IMR-90 (cell line): ENCODE measurements at regions not wholly inside any gene's neighbourhood (a gene's known extent, or its start where the extent isn't known, plus 50 kb on each side); places are given as distances from the start of the nearest gene placed in this dataset.

ENCODE experiments used
- ATAC-seq: fragments of 200-7000 bp; cut with Tn5 transposase; 2 replicates; pipeline ENCODE4 v1.9.1; 2020; ENCODE audit warnings: low read depth, mild to moderate bottlenecking, moderate library complexity
- BruUV-seq: library from RNA; stranded (reverse); fragments of 400-500 nt; replicated peaks from 2 replicates; lab custom pipeline; 2021; lab: Mats Ljungman, UMichigan
- CTCF ChIA-PET: fragments of 300-600 bp; formaldehyde crosslinking; extraction: SDS; loops from one replicate; lab custom pipeline; 2021; ENCODE audit warnings: antibody characterized with exemption; lab: Yijun Ruan, JAX
- POLR2A ChIA-PET: fragments of 300-600 bp; sonication (Branson Sonifier 250); formaldehyde crosslinking; loops from one replicate; lab custom pipeline; 2022; ENCODE audit warnings: antibody characterized with exemption; ENCODE audit not compliant: unreplicated experiment; lab: Charles Lee
- DNase-seq: peaks from one replicate; pipeline ENCODE4 v3.0.0; 2013
- H2AFZ ChIP-seq: replicated peaks from 2 replicates; pipeline ENCODE3; 2013; ENCODE audit warnings: low read length, mild to moderate bottlenecking; ENCODE audit not compliant: poor library complexity
- H2AK5ac ChIP-seq: 2 replicates; pipeline ENCODE4 v1.6.1; 2013; ENCODE audit warnings: low read depth, low read length, inconsistent platforms
- H2AK9ac ChIP-seq: replicated peaks from 2 replicates; pipeline ENCODE3; 2013; ENCODE audit warnings: mild to moderate bottlenecking, low read depth, low read length, moderate library complexity; ENCODE audit not compliant: poor library complexity
- H2BK120ac ChIP-seq: 2 replicates; pipeline ENCODE4 v1.6.1; 2013; ENCODE audit warnings: low read depth, low read length, inconsistent platforms
- H2BK15ac ChIP-seq: 3 replicates; pipeline ENCODE4 v1.6.1; 2013; ENCODE audit warnings: low read depth, low read length, inconsistent platforms
- H2BK20ac ChIP-seq: 2 replicates; pipeline ENCODE4 v1.6.1; 2013; ENCODE audit warnings: low read depth, mild to moderate bottlenecking, inconsistent platforms, low read length, moderate library complexity
- H2BK5ac ChIP-seq: 2 replicates; pipeline ENCODE4 v1.6.1; 2013; ENCODE audit warnings: mild to moderate bottlenecking, low read depth, low read length, inconsistent platforms; ENCODE audit not compliant: poor library complexity, severe bottlenecking
- H3K14ac ChIP-seq: replicated peaks from 2 replicates; pipeline ENCODE4 v1.6.1; 2013; ENCODE audit warnings: low read depth, low read length, inconsistent platforms
- H3K18ac ChIP-seq: 2 replicates; pipeline ENCODE4 v1.6.1; 2013; ENCODE audit warnings: low read depth, low read length, control low read depth
- H3K23ac ChIP-seq: 2 replicates; pipeline ENCODE4 v1.6.1; 2013; ENCODE audit warnings: low read depth, low read length, inconsistent platforms
- H3K27ac ChIP-seq: 2 replicates; pipeline ENCODE4 v1.5.1; 2013; ENCODE audit warnings: mild to moderate bottlenecking, control low read depth, low read length; ENCODE audit not compliant: insufficient read depth
- H3K27me3 ChIP-seq: 2 replicates; pipeline ENCODE4 v1.6.1; 2013; ENCODE audit warnings: low read length; ENCODE audit not compliant: control insufficient read depth, insufficient read depth
- H3K36me3 ChIP-seq: 2 replicates; pipeline ENCODE4 v1.6.1; 2013; ENCODE audit warnings: low read length, mixed read lengths; ENCODE audit not compliant: control insufficient read depth, insufficient read depth
- H3K4ac ChIP-seq: 2 replicates; pipeline ENCODE4 v1.6.1; 2013; ENCODE audit warnings: low read depth, low read length, inconsistent platforms
- H3K4me1 ChIP-seq: 2 replicates; pipeline ENCODE4 v1.6.1; 2013; ENCODE audit warnings: low read length, mixed read lengths; ENCODE audit not compliant: control insufficient read depth, insufficient read depth
- H3K4me2 ChIP-seq: 2 replicates; pipeline ENCODE4 v1.6.1; 2013; ENCODE audit warnings: low read depth, mild to moderate bottlenecking, control low read depth, low read length, moderate library complexity
- H3K4me3 ChIP-seq: 2 replicates; pipeline ENCODE4 v1.5.1; 2013; ENCODE audit warnings: low read depth, mild to moderate bottlenecking, control low read depth, low read length, moderate library complexity; ENCODE audit not compliant: insufficient read depth
- H3K56ac ChIP-seq: 2 replicates; pipeline ENCODE4 v1.6.1; 2013; ENCODE audit warnings: low read length, inconsistent platforms; ENCODE audit not compliant: insufficient read depth; ENCODE audit errors: extremely low read depth
- H3K79me1 ChIP-seq, 2 experiments: 2 replicates each; pipeline ENCODE4 v1.6.1; 2013; ENCODE audit warnings: low read length in 2 of 2, inconsistent platforms in 1 of 2, low read depth in 1 of 2
- H3K9ac ChIP-seq: 2 replicates; pipeline ENCODE4 v1.6.1; 2013; ENCODE audit warnings: low read depth, low read length, control low read depth
- H3K9me1 ChIP-seq: 2 replicates; pipeline ENCODE4 v1.6.1; 2013; ENCODE audit warnings: low read length, inconsistent platforms; ENCODE audit not compliant: insufficient read depth
- H3K9me3 ChIP-seq: 2 replicates; pipeline ENCODE4 v1.6.1; 2013; ENCODE audit warnings: low read length; ENCODE audit not compliant: control insufficient read depth, insufficient read depth
- H4K20me1 ChIP-seq: 2 replicates; pipeline ENCODE4 v1.6.1; 2013; ENCODE audit warnings: low read length, inconsistent platforms; ENCODE audit not compliant: insufficient read depth
- H4K5ac ChIP-seq: 2 replicates; pipeline ENCODE4 v1.6.1; 2013; ENCODE audit warnings: mild to moderate bottlenecking, low read depth, low read length, control low read depth
- H4K8ac ChIP-seq, 2 experiments: 2 replicates each; pipeline ENCODE4 v1.6.1; 2013; ENCODE audit warnings: low read depth in 2 of 2, low read length in 2 of 2, control low read depth in 1 of 2, inconsistent platforms in 1 of 2
- H4K91ac ChIP-seq: 2 replicates; pipeline ENCODE4 v1.6.1; 2013; ENCODE audit warnings: low read depth, low read length, inconsistent platforms; ENCODE audit not compliant: insufficient read depth
- NFE2L2 ChIP-seq: fragments of 150-350 bp; IDR thresholded peaks from 2 replicates; pipeline ENCODE4 v1.6.1; 2016; ENCODE audit warnings: low read depth, mild to moderate bottlenecking, low read length
- WGBS, 2 experiments: methylation state at CpG; one replicate each; pipeline versions ENCODE4 v1.1.5 to v1.1.7; 2013; ENCODE audit warnings: missing lambda C conversion rate in 2 of 2; ENCODE audit not compliant: insufficient read length in 1 of 2; ENCODE audit errors: extremely low coverage in 2 of 2; 5-methylcytosine and 5-hydroxymethylcytosine counted together
- dilution Hi-C: fragments of 300-500 bp; cut with HindIII; formaldehyde crosslinking; loops from one replicate; pipeline ENCODE4 v1.14.3; 2018; ENCODE audit warnings: low sequenced_read_pairs; ENCODE audit not compliant: unreplicated experiment
- in situ Hi-C: fragments of 300-500 bp; cut with MboI; formaldehyde crosslinking; loops from 3 replicates; pipeline ENCODE4 v1.14.3; 2019; ENCODE audit warnings: low sequenced_read_pairs, inconsistent platforms, mixed read lengths
- intact Hi-C: fragments of 100-400 bp; cut with micrococcal nuclease; formaldehyde crosslinking; loops from 2 replicates; pipeline ENCODE4 v1.10.0; 2022

- peaks cover 2% of the 10 kb centered on the region; the same call in 1 of the 2 replicates for H3K9me3 ChIP-seq
- dilution Hi-C loops: no loop called here
- no peak overlapping the region for H3K27ac ChIP-seq
- no peak overlapping the region for H3K18ac ChIP-seq
- no peak overlapping the region for H3K4me2 ChIP-seq
- no peaks in the 10 kb centered on the region for H3K36me3 ChIP-seq
- H3K14ac ChIP-seq: peak overlapping the region; percentile 2; the same call in 1 of the 2 replicates
- H2BK120ac ChIP-seq: no peak overlapping the region
- H3K23ac ChIP-seq: no peak overlapping the region
- no peak overlapping the region for H2BK20ac ChIP-seq
- CTCF ChIA-PET: no interaction called here
- no peaks in the 10 kb centered on the region for H3K79me1 ChIP-seq
- ATAC-seq (peak; percentile 42; the same call in 1 of the 2 replicates), DNase-seq (no peak)
- H2BK5ac ChIP-seq: no peak overlapping the region
- no peak overlapping the region for H2AK9ac ChIP-seq
- no peaks in the 10 kb centered on the region; the same call in 1 of the 2 replicates for H3K4me1 ChIP-seq
- H4K20me1 ChIP-seq: no peaks in the 10 kb centered on the region
- no peaks in the 10 kb centered on the region for H3K9me1 ChIP-seq
- no peak overlapping the region for H2AFZ ChIP-seq
- no peak overlapping the region for H3K9ac ChIP-seq
- no TSS peak for BruUV-seq
- 0 out of 3 replicates have a peak overlapping the region, but pooled peaks have one; percentile 3 for H2BK15ac ChIP-seq
- intact Hi-C loops: no loop called here
- no peak overlapping the region for H3K56ac ChIP-seq
- H3K4ac ChIP-seq: no peak overlapping the region
- H4K91ac ChIP-seq: no peak overlapping the region
- POLR2A ChIA-PET: no interaction called here
- no peak overlapping the region for H4K8ac ChIP-seq
- no peak overlapping the region for H2AK5ac ChIP-seq
- in situ Hi-C loops: no loop called here
- TF ChIP-seq NFE2L2: no peak
- H4K5ac ChIP-seq: no peak overlapping the region
- WGBS, 2 experiments: no CpG with 5 or more reads among the region's 2 CpGs
- no peak overlapping the region for H3K4me3 ChIP-seq
- no peaks in the 10 kb centered on the region for H3K27me3 ChIP-seq
These were observed 633.6 kb downstream of the SPRY1 start for GRCh38 chr4:124030147-124030546.
